Liver (tissue), 8 donors: ENCODE measurements at regions not wholly inside any gene's neighbourhood (a gene's known extent, or its start where the extent isn't known, plus 50 kb on each side); places are given as distances from the start of the nearest gene placed in this dataset.

Experiments used
- DNase-seq: peaks from one replicate; pipeline ENCODE4 v3.0.0-alpha.2; 2017; ENCODE audit warnings: low spot score
- H3K27ac ChIP-seq, 2 donors: one replicate each; pipeline ENCODE4 v1.7.0; 2013; ENCODE audit warnings: inconsistent platforms in 2 of 2, low read length in 2 of 2, control low read depth in 1 of 2, low read depth in 1 of 2, mild to moderate bottlenecking in 1 of 2
- H3K27me3 ChIP-seq, 4 donors: one replicate each; pipeline versions ENCODE4 v1.6.1 to v1.7.0; 2013; ENCODE audit warnings: low read length in 3 of 4, inconsistent platforms in 1 of 4, mild to moderate bottlenecking in 1 of 4, moderate library complexity in 1 of 4; ENCODE audit not compliant: control insufficient read depth in 4 of 4, insufficient read depth in 4 of 4
- H3K36me3 ChIP-seq, 4 donors: one replicate each; pipeline versions ENCODE4 v1.6.1 to v1.7.0; 2013; ENCODE audit warnings: low read length in 3 of 4, mild to moderate bottlenecking in 3 of 4, low read depth in 1 of 4, moderate library complexity in 1 of 4; ENCODE audit not compliant: control insufficient read depth in 4 of 4, insufficient read depth in 3 of 4
- H3K4me1 ChIP-seq, 4 donors: one replicate each; pipeline versions ENCODE4 v1.6.1 to v1.7.0; 2013; ENCODE audit warnings: low read length in 3 of 4, mild to moderate bottlenecking in 3 of 4, moderate library complexity in 1 of 4; ENCODE audit not compliant: control insufficient read depth in 4 of 4, insufficient read depth in 4 of 4
- H3K4me3 ChIP-seq, 3 donors: one replicate each; pipeline versions ENCODE4 v1.6.1 to v1.7.0; 2013; ENCODE audit warnings: low read length in 3 of 3, control low read depth in 1 of 3, low read depth in 1 of 3, mild to moderate bottlenecking in 1 of 3
- H3K9ac ChIP-seq, 2 donors: one replicate each; pipeline ENCODE4 v1.7.0; 2013; ENCODE audit warnings: low read length in 2 of 2, mild to moderate bottlenecking in 2 of 2, moderate library complexity in 2 of 2, control low read depth in 1 of 2, low read depth in 1 of 2
- H3K9me3 ChIP-seq, 4 donors: one replicate each; pipeline versions ENCODE4 v1.6.1 to v1.7.0; 2013; ENCODE audit warnings: low read length in 3 of 4; ENCODE audit not compliant: control insufficient read depth in 4 of 4
- EGR1 ChIP-seq, 2 donors: IDR thresholded peaks; 2 replicates each; pipeline ENCODE4 v1.6.1; 2016 to 2018; ENCODE audit warnings: antibody characterized with exemption in 2 of 2, low read depth in 2 of 2
- FOXA1 ChIP-seq: IDR thresholded peaks from 2 replicates; pipeline ENCODE4 v1.6.1; 2016; ENCODE audit warnings: antibody characterized with exemption
- FOXA2 ChIP-seq: IDR thresholded peaks from 2 replicates; pipeline ENCODE4 v1.6.1; 2016; ENCODE audit warnings: antibody characterized with exemption
- GABPA ChIP-seq, 2 donors: IDR thresholded peaks in 1 of 2; conservative IDR thresholded peaks in 1 of 2; 2 replicates each; pipeline ENCODE4 v1.6.1; 2016; ENCODE audit warnings: antibody characterized with exemption in 2 of 2, mild to moderate bottlenecking in 1 of 2, moderate library complexity in 1 of 2
- HNF4A ChIP-seq, 2 donors: conservative IDR thresholded peaks; 2 replicates each; pipeline ENCODE4 v1.6.1; 2016; ENCODE audit warnings: antibody characterized with exemption in 2 of 2, mild to moderate bottlenecking in 2 of 2
- HNF4G ChIP-seq: IDR thresholded peaks from 2 replicates; pipeline ENCODE4 v1.6.1; 2016; ENCODE audit warnings: antibody characterized with exemption
- JUND ChIP-seq, 2 donors: IDR thresholded peaks; 2 replicates each; pipeline ENCODE4 v1.6.1; 2016; ENCODE audit warnings: antibody characterized with exemption in 2 of 2
- NR2F2 ChIP-seq: IDR thresholded peaks from 2 replicates; pipeline ENCODE4 v1.6.1; 2016; ENCODE audit warnings: antibody characterized with exemption
- RAD21 ChIP-seq, 2 donors: IDR thresholded peaks; 2 replicates each; pipeline ENCODE4 v1.6.1; 2016; ENCODE audit warnings: antibody characterized with exemption in 2 of 2, mild to moderate bottlenecking in 2 of 2
- RXRA ChIP-seq, 2 donors: IDR thresholded peaks; 2 replicates each; pipeline ENCODE4 v1.6.1; 2017 to 2018; ENCODE audit warnings: antibody characterized with exemption in 2 of 2, mild to moderate bottlenecking in 1 of 2
- SP1 ChIP-seq: IDR thresholded peaks from 2 replicates; pipeline ENCODE4 v1.6.1; 2018; ENCODE audit warnings: antibody characterized with exemption, mild to moderate bottlenecking
- TAF1 ChIP-seq: conservative IDR thresholded peaks from 2 replicates; pipeline ENCODE4 v1.6.1; 2016; ENCODE audit warnings: antibody characterized with exemption, mild to moderate bottlenecking
- YY1 ChIP-seq: IDR thresholded peaks from 2 replicates; pipeline ENCODE4 v1.6.1; 2016; ENCODE audit warnings: antibody characterized with exemption, mild to moderate bottlenecking
- WGBS: extraction: QIAGEN DNeasy Blood & Tissue Kit; methylation state at CpG from one replicate; pipeline ENCODE4 v1.1.7; 2013; 5-methylcytosine and 5-hydroxymethylcytosine counted together
- TF ChIP-seq, protein P1 (sequence below): fragments of 150-350 bp; IDR thresholded peaks from 2 replicates; pipeline ENCODE4 v1.5.1; 2017; ENCODE audit warnings: improper control_type of control experiment, low read depth, low read length; ENCODE audit not compliant: missing input control
- TF ChIP-seq, protein P2 (sequence below): IDR thresholded peaks from 2 replicates; pipeline ENCODE4 v1.6.1; 2016; ENCODE audit warnings: antibody characterized with exemption
- TF ChIP-seq, protein P3 (sequence below): IDR thresholded peaks from 2 replicates; pipeline ENCODE4 v1.6.1; 2016; ENCODE audit warnings: antibody characterized with exemption
- TF ChIP-seq, protein P4 (sequence below): IDR thresholded peaks from 2 replicates; pipeline ENCODE4 v1.6.1; 2016; ENCODE audit warnings: antibody characterized with exemption
- TF ChIP-seq, protein P5 (sequence below): IDR thresholded peaks from 2 replicates; pipeline ENCODE4 v1.6.1; 2016; ENCODE audit warnings: antibody characterized with exemption, mild to moderate bottlenecking
- donor health status: healthy.
- donor health status: healthy.
- donor health status: healthy.
- donor health status: healthy.
- donor health status: healthy.

DNA sequence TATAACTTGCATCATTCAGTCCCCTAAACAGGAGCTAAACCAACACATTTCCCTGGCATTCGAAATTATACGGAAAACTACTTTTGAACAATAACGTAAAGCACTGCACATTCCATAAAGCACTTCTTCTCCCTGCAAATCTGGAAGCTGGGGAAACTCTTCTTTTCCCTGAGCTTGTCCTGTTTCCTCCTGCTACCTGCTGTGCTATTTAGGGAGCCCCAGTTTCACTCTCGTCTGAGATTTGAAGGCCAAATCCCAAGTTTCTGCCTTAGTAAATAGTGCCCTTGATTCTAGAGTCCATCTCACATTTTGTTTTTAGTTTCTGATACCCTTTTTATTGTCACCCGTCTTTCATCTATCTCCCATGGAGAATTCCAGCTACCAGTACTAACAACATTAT, 67.7 kb upstream of the OSR1 start:
- Histone ChIP-seq H3K9me3 (no peaks in the 10 kb centered on the region), H3K27me3 (peaks cover 0 to 4% (median 0%) of the 10 kb centered on the region in 4 donors), H3K4me3 (no peak overlapping the region), H3K27ac (no peak overlapping the region), H3K4me1 (no peaks in the 10 kb centered on the region), H3K36me3 (peaks cover 0 to 3% (median 0%) of the 10 kb centered on the region in 4 donors), H3K9ac (no peak overlapping the region)
- WGBS: 79% methylated on average over 5 of the region's 5 CpGs
- TF ChIP-seq HNF4G (no peak), EGR1 (IDR thresholded peaks at IDR 0.05; ENCODE audit: low read depth in 2 of 2) (no peak), SP1 (no peak), FOXA1 (no peak), FOXA2 (no peak), RAD21 (IDR thresholded peaks at IDR 0.05) (no peak), RXRA (IDR thresholded peaks at IDR 0.05) (no peak), GABPA (IDR thresholded peaks at IDR 0.05 in 1 of 2, conservative IDR thresholded peaks at IDR 0.05 in 1 of 2) (no peak), JUND (IDR thresholded peaks at IDR 0.05) (no peak), YY1 (no peak), HNF4A (conservative IDR thresholded peaks at IDR 0.05) (no peak), TAF1 (no peak), NR2F2 (no peak)
- TF ChIP-seq, protein P1, sequence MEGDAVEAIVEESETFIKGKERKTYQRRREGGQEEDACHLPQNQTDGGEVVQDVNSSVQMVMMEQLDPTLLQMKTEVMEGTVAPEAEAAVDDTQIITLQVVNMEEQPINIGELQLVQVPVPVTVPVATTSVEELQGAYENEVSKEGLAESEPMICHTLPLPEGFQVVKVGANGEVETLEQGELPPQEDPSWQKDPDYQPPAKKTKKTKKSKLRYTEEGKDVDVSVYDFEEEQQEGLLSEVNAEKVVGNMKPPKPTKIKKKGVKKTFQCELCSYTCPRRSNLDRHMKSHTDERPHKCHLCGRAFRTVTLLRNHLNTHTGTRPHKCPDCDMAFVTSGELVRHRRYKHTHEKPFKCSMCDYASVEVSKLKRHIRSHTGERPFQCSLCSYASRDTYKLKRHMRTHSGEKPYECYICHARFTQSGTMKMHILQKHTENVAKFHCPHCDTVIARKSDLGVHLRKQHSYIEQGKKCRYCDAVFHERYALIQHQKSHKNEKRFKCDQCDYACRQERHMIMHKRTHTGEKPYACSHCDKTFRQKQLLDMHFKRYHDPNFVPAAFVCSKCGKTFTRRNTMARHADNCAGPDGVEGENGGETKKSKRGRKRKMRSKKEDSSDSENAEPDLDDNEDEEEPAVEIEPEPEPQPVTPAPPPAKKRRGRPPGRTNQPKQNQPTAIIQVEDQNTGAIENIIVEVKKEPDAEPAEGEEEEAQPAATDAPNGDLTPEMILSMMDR: no peak
- TF ChIP-seq, protein P2, sequence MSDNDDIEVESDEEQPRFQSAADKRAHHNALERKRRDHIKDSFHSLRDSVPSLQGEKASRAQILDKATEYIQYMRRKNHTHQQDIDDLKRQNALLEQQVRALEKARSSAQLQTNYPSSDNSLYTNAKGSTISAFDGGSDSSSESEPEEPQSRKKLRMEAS: no peak
- TF ChIP-seq, protein P3, sequence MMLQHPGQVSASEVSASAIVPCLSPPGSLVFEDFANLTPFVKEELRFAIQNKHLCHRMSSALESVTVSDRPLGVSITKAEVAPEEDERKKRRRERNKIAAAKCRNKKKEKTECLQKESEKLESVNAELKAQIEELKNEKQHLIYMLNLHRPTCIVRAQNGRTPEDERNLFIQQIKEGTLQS: no peak
- TF ChIP-seq, protein P4, sequence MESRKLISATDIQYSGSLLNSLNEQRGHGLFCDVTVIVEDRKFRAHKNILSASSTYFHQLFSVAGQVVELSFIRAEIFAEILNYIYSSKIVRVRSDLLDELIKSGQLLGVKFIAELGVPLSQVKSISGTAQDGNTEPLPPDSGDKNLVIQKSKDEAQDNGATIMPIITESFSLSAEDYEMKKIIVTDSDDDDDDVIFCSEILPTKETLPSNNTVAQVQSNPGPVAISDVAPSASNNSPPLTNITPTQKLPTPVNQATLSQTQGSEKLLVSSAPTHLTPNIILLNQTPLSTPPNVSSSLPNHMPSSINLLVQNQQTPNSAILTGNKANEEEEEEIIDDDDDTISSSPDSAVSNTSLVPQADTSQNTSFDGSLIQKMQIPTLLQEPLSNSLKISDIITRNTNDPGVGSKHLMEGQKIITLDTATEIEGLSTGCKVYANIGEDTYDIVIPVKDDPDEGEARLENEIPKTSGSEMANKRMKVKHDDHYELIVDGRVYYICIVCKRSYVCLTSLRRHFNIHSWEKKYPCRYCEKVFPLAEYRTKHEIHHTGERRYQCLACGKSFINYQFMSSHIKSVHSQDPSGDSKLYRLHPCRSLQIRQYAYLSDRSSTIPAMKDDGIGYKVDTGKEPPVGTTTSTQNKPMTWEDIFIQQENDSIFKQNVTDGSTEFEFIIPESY: no peak
- TF ChIP-seq, protein P5, sequence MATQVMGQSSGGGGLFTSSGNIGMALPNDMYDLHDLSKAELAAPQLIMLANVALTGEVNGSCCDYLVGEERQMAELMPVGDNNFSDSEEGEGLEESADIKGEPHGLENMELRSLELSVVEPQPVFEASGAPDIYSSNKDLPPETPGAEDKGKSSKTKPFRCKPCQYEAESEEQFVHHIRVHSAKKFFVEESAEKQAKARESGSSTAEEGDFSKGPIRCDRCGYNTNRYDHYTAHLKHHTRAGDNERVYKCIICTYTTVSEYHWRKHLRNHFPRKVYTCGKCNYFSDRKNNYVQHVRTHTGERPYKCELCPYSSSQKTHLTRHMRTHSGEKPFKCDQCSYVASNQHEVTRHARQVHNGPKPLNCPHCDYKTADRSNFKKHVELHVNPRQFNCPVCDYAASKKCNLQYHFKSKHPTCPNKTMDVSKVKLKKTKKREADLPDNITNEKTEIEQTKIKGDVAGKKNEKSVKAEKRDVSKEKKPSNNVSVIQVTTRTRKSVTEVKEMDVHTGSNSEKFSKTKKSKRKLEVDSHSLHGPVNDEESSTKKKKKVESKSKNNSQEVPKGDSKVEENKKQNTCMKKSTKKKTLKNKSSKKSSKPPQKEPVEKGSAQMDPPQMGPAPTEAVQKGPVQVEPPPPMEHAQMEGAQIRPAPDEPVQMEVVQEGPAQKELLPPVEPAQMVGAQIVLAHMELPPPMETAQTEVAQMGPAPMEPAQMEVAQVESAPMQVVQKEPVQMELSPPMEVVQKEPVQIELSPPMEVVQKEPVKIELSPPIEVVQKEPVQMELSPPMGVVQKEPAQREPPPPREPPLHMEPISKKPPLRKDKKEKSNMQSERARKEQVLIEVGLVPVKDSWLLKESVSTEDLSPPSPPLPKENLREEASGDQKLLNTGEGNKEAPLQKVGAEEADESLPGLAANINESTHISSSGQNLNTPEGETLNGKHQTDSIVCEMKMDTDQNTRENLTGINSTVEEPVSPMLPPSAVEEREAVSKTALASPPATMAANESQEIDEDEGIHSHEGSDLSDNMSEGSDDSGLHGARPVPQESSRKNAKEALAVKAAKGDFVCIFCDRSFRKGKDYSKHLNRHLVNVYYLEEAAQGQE: no peak
- no peak for DNase-seq
